GM21367 (cell line): ENCODE measurements at regions not wholly inside any gene's neighbourhood (a gene's known extent, or its start where the extent isn't known, plus 50 kb on each side); places are given as distances from the start of the nearest gene placed in this dataset.

Source experiments
- ATAC-seq: cut with Tn5 transposase; IDR thresholded peaks from one replicate; pipeline ENCODE4 v1.9.1; 2021; ENCODE audit not compliant: unreplicated experiment

GRCh38 chr13:47829690-47830089, 171.4 kb downstream of the SUCLA2 start:
- ATAC-seq, result no peak

GRCh38 chr13:47826471-47826870, 174.6 kb downstream of the SUCLA2 start:
- no peak for ATAC-seq

- ATAC-seq, result no peak
Observed at GRCh38 chr13:47822036-47822435, 179.0 kb downstream of the SUCLA2 start.

GRCh38 chr13:47816831-47817230, 184.2 kb downstream of the SUCLA2 start:
- no peak for ATAC-seq

GRCh38 chr13:47813718-47814117, 187.4 kb downstream of the SUCLA2 start:
- no peak for ATAC-seq

- ATAC-seq, result no peak
Observed at GRCh38 chr13:47809411-47809810, 191.7 kb downstream of the SUCLA2 start.

- no peak for ATAC-seq
Observed at GRCh38 chr13:47803131-47803530, 197.9 kb downstream of the SUCLA2 start.

GRCh38 chr13:47801555-47801954, 199.5 kb downstream of the SUCLA2 start:
- no peak for ATAC-seq

GRCh38 chr13:47800593-47800992, 200.5 kb downstream of the SUCLA2 start:
- no peak for ATAC-seq

GRCh38 chr13:47798906-47799305, 202.2 kb downstream of the SUCLA2 start:
- no peak for ATAC-seq

- ATAC-seq, result no peak
Observed at GRCh38 chr13:47798194-47798593, 202.9 kb downstream of the SUCLA2 start.

- no peak for ATAC-seq
Observed at GRCh38 chr13:47796816-47797215, 204.3 kb downstream of the SUCLA2 start.

- no peak for ATAC-seq
Observed at GRCh38 chr13:47794963-47795362, 206.1 kb downstream of the SUCLA2 start.

GRCh38 chr13:47790755-47791154, 210.3 kb downstream of the SUCLA2 start:
- no peak for ATAC-seq

- ATAC-seq, result no peak
Observed at GRCh38 chr13:47788844-47789243, 212.2 kb downstream of the SUCLA2 start.

GRCh38 chr13:47774671-47774994, 226.4 kb downstream of the SUCLA2 start:
- ATAC-seq, result no peak

GRCh38 chr13:47764817-47765216, 236.3 kb downstream of the SUCLA2 start:
- ATAC-seq, result no peak

- no peak for ATAC-seq
Observed at GRCh38 chr13:47757466-47758080, 243.5 kb downstream of the SUCLA2 start.

- ATAC-seq, result no peak
Observed at GRCh38 chr13:47747901-47748300, 253.2 kb downstream of the SUCLA2 start.

- no peak for ATAC-seq
Observed at GRCh38 chr13:47726394-47726793, 274.7 kb downstream of the SUCLA2 start.

- no peak for ATAC-seq
Observed at GRCh38 chr13:47723898-47724297, 277.2 kb downstream of the SUCLA2 start.

- no peak for ATAC-seq
Observed at GRCh38 chr13:47719164-47719563, 281.9 kb downstream of the SUCLA2 start.

- no peak for ATAC-seq
Observed at GRCh38 chr13:47718556-47718955, 282.5 kb downstream of the SUCLA2 start.

GRCh38 chr13:47708386-47708785, 292.7 kb downstream of the SUCLA2 start:
- ATAC-seq, result no peak
